ENCODE measurements at regions not wholly inside any gene's neighbourhood (a gene's known extent, or its start where the extent isn't known, plus 50 kb on each side); places are given as distances from the start of the nearest gene placed in this dataset.

GRCh38 chr6:19427548-19427947 is 409.6 kb upstream of the ID4 start:
- no peak for TF ChIP-seq CTCF (IDR thresholded peaks at IDR 0.05)

- no peak for TF ChIP-seq CTCF (IDR thresholded peaks at IDR 0.05)
These were observed 404.1 kb upstream of the ID4 start for GRCh38 chr6:19432966-19433498.

- TF ChIP-seq CTCF (IDR thresholded peaks at IDR 0.05) = no peak
These were observed 403.1 kb upstream of the ID4 start for GRCh38 chr6:19434065-19434464.

GRCh38 chr6:19435755-19436154 is 401.4 kb upstream of the ID4 start:
- no peak for TF ChIP-seq CTCF (IDR thresholded peaks at IDR 0.05)

GRCh38 chr6:19438566-19439353 is 398.4 kb upstream of the ID4 start:
- no peak for TF ChIP-seq CTCF (IDR thresholded peaks at IDR 0.05)

- no peak for TF ChIP-seq CTCF (IDR thresholded peaks at IDR 0.05)
These were observed 396.6 kb upstream of the ID4 start for GRCh38 chr6:19440531-19440930.

GRCh38 chr6:19443411-19443810 is 393.8 kb upstream of the ID4 start:
- no peak for TF ChIP-seq CTCF (IDR thresholded peaks at IDR 0.05)
